ENCODE measurements at regions not wholly inside any gene's neighbourhood (a gene's known extent, or its start where the extent isn't known, plus 50 kb on each side); places are given as distances from the start of the nearest gene placed in this dataset.
"Not testable (repeated sequence)": the region's sequence is repeated elsewhere in the genome, so short reads cannot be mapped to it uniquely, and the experiment has no call there.

DNA sequence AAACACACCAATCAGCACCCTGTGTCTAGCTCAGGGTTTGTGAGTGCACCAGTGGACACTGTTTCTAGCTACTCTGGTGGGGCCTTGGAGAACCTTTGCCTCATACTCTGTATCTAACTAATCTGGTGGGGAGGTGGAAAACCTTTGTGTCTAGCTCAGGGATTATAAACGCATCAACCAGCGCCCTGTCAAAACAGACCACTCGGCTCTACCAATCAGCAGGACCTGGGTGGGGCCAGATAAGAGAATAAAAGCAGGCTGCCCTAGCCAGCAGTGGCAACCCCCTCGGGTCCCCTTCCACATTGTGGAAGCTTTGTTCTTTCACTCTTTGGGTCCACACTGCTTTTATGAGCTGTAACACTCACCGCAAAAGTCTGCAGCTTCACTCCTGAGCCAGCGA, 121.8 kb downstream of the FSCB start:
- DNase-seq, result not testable (repeated sequence)

DNA sequence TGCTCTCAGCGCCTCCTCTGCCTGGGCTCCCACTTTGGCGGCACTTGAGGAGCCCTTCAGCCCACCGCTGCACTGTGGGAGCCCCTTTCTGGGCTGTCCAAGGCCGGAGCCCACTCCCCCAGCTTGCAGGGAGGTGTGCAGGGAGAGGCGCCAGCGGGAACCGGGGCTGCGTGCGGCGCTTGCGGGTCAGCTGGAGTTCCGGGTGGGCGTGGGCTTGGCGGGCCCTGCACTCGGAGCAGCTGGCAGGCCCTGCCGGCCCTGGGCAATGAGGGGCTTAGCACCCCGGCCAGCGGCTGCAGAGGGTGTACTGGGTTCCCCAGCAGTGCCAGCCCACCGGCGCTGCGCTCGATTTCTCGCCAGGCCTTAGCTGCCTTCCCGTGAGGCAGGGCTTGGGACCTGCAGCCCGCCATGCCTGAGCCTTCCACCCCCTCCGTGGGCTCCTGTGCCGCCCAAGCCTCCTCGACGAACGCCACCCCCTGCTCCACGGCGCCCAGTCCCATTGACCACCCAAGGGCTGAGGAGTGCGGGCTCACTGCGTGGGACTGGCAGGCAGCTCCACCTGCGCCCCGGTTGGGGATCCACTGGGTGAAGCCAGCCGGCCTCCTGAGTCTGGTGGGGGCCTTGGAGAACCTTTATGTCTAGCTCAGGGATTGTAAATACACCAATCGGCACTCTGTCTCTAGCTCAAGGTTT, 122.3 kb downstream of the FSCB start:
- DNase-seq, result not testable (repeated sequence)

DNA sequence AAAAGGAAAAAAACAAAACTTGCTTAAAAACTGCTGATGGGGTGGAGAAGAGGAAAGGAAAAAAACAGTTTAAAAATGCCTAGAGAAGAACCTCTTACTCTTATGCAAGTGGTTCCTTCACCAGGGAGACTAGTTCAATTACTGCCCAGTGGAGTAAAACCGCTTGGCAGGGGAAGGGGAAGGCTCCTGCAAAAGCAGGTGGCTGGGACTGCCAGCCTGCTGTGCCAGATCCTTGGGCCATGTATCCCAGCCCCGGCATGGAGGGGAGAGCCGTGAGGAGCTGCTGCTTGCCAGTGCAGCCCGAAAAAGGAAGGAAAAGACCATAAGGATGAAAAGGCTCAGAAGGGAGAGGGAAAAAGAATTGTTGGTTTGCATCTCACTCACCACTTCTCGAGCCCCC, 123.0 kb downstream of the FSCB start:
- DNase-seq, result no peak

DNA sequence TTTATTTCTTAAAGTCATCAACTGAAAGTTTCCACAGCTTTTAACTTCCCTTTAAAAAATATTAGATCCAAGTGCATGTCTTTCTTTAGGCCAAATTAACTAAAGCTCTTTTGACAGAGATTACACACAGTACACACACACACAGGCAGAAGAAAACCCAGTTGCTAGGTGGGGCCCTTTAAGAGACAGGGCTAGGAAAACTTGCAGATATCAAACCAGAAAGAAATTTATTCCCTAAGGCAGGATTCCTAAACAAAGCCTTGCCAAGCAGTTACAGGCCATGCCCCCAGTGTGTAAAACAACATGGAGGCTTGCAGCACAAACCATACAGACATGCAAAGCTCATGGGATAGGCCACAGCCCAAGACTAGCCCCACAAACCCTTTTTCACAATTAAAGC, 123.4 kb downstream of the FSCB start:
- DNase-seq, result no peak

DNA sequence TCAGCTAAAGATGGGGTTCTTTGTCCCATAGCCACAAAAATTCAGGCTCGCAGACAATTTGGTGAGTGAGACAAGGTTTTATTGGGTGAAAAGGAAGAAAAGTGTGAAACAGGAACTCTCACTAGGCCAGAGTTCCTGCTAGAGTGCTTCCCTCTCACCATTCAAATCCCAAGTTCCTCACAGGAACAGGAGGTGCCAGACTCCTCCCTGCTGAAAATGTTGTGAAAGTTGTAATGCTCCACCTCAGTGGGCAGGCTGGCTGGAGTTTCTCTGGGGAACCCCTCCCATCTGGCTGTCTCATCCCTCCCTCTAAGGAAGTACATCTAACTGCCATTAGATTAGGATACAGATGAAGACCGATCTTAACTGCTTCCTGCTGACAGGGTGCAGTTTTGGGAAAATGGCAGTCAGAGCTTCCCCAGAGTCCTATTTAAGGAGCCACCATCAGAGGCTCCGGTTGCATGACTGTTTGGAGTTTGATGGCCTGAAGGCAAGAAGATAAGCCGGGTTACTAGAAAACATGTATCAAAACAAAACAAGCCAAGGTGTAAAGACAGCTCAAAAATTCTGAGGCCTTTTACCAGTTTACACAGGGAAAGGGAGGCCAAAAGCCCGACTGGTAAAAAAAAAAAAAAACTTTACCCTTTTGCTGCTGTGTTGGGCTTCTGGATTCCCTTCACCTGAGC, 127.6 kb downstream of the FSCB start:
- no peak for DNase-seq

DNA sequence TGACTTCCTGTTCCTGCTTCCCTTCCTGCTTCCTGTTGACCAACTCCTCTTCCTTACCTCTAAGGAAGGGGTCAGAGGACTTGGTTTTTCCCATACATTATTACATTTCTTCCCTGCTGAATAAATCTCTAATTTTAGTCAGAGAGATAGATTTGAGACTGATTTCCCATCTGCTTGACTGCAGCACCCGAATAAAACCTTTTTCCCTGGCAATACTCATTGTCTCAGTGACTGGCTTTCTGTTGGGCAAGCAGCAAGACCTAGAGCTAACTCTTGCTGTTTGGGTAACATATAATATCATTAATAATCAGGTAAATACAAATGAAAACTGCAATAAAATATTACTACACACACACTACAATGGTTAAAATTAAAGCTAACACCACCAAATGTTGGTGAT, 132.2 kb downstream of the FSCB start:
- DNase-seq, result no peak

DNA sequence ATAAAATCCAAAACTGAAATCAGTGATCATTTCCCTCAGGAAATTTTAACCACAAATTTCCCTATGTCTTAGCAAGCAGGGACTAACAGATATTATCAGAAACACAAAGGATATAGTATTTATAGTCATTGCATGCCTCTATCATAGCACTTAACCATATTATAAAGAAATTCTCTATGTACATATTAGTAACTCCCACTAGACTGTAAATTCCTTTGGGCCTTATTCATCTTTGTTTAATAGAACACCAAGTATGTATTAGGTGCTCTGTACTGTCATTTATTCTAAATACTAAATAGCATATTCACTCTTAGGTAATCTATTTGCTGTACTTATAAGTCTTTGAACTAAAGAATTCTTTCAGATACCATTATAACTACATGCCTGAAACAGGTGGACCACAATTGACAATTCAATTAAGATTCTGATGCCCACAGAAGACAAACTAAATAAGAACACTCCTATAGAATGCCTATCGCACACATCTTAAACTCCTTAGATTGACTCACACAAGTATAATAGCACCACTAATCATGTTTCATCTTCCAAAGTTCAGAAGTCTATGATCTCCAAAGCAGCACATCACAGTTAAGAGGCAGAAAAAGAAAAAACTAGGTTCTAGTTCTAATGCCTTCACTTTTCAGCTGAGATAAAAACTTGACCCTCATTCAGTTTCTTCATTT, 134.1 kb downstream of the FSCB start:
- DNase-seq, result no peak

DNA sequence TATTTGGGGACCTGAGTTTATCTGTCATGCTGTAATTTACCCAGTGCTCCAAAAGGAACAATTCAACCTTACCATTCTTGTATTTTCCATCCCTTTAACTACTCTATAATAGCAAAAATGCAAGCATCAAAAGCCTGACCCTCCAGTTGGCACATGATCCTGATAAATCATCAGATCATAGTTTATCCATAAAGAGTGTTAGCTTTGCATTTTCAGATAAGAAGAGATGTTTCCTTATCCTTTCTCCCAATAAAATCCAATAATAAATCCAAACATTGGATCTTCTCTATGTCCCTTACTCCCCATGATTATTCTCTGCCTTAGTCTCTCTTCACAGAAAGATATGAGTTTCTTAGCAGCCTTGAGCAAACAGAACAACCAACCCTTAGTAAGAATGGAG, 134.9 kb downstream of the FSCB start:
- no peak for DNase-seq

DNA sequence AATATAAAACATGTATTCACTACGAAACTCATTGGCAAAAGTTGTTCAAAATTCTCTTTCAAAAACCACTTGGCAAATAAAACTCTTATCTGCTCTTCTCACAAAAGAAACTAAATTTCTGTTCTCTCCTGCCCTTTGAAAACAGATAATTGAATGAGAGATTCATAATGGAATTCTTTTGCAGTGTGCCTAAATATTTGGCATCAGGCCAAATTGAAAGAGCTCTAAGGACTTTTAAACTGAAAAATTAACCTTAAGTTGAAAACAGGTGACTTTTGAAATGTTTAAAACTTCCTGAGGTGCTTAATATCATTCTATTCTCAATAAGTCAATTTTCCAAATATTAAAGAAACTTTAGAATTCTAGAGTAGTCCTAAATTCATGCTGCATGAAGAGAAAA, 136.4 kb downstream of the FSCB start:
- no peak for DNase-seq

DNA sequence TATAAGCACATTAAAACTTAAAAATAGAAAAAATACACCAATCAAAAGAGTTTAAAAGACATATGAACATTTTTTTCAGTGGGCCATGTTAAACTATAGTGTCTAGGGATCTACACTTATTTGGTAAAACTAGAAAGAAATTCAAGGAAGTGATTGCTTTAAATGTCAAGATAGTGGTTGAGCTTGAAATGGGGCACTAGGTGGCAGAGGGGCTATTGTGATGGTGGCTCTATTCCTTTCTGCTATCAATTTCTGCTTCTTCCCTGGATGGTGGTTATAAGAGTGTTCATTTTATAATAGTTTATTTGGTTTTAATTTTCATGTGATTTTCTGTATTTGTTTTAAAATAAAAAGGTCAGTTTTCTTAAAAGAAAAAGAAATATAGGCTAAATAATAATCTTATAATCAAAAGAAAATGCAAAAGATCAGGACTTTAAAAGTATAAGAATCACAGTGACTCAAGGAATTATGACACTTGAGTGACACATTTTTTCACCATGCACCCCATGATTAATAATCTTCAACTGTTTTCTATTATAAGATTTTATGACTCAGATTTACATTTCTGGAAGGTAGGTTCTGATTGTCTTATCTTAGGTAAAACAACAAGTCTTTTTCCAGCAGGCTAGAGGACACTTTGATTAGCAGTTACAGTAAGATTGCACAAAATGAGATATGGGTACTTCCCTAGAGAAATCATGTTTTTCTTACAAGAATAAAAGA, 137.5 kb downstream of the FSCB start:
- DNase-seq, result no peak

DNA sequence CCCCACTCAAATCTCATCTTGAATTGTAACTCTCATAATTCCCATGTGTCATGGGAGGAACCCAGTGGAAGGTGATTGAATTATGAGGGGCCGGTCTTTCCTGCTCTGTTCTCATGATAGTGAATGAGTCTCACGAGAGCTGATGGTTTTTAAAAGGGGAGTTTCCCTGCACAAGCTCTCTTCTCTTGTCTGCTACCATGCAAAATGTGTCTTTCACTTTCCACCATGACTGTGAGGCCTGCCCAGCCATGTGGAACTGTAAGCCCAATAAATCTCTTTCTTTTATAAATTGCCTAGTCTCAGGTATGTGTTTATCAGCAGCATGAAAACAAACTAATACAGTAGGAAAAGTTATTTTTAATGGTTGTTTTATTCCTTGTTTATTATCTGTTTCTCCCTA, 146.0 kb downstream of the FSCB start:
- DNase-seq, result no peak

DNA sequence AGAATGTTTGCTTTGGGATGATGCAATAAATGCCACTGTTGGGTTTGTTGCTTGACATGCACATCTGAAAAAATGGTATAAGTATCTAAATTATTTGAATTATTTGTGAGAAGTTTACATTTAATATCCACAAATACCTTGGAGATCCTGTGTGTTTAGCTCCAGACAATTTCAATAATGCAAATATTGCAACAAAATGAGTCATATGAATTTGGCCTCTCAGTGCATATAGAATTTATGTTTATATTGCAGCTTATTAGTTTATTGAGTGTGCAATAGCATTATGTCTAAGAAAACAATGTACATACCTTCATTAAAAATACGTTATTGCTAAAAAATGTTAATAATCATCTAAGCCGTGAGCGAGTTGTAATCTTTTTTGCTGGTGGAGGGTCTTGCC, 153.3 kb downstream of the FSCB start:
- no peak for DNase-seq

DNA sequence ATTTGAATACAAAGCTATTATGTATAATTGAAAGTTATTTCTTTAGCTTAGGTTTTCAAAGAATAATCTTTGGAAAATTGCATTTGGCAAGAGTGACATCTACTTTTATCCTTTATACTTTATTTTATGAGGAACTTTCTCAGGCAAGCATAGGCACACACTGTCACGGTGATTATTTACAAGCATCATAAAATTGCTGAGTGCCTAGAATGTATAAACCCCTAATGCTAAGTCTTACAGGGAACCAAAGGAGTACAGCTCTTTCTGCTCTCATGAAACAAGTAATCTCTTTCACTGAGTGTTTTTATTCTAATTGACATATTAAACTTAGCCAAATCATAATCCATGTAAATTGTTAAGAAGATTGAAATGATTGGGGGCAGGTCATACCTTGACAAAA, 154.9 kb downstream of the FSCB start:
- DNase-seq, result no peak

DNA sequence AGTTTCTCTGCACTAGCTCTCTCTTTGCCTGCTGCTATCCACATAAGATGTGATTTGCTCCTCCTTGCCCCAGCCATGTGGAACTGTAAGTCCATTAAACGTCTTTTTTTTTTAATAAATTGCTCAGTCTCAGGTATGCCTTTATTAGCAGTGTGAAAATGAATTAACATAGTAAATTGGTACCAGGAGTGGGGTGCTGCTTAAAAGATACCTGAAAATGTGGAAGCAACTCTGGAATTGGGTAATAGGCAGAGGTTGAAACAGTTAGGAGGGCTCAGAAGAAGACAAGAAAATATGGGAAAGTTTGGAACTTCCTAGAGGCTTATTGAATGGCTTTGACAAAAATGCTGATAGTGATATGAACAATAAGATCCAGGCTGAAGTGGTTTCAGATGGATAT, 159.8 kb downstream of the FSCB start:
- no peak for DNase-seq

DNA sequence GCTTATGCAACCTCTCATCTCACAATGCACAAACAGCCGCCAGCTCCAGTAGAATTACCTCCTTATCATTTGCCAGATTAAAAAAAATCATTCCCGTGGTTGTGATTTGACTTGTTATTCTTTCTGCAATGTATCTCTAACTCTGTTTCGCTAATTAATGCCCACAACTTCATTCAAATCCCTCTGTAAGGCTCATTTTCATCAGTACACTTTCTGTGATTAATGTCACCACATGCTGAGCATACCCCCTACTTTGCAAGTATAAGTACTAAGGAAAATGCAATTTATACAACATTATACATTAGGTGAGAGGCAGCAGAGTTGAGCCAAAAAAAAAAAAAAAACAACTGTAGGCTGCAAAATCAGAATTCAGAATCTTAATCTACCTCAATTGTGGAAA, 166.0 kb downstream of the FSCB start:
- DNase-seq, result no peak

DNA sequence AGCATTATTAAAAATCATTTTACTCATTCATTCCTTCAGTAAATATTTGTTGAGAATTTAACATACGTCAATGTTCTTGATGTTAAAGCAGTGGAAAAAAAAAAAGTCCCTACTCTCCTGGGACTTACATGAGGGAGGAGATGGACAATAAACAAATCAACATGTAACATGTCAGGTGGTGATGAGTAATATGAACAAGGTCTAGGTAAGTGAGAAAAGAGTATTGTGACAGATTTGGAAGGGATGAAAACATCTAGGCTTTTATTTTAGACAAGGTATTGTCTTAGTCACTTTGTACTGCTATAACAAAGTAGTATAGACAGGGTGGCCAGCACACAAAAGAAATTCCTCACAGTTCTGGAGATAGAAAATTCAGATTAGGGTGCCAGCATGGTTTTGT, 167.2 kb downstream of the FSCB start:
- DNase-seq, result no peak

DNA sequence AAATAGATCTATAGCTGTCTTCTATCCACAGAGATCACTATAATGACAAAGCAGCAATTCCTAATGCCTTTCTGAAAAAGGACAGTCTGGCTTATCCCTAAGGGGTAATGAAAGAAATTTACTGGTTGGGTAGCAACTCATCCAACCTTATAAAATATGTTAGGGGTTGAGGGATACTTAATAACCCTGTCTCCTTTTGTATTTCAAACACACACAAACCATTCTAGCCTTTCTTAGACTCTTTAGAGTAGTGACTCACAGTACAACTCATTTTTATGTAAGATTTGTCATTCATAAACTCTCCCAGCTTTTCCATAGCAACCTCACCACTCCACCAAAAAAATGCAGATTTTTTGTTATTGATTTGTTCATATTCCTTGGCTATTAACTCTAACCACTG, 167.9 kb downstream of the FSCB start:
- DNase-seq, result no peak

DNA sequence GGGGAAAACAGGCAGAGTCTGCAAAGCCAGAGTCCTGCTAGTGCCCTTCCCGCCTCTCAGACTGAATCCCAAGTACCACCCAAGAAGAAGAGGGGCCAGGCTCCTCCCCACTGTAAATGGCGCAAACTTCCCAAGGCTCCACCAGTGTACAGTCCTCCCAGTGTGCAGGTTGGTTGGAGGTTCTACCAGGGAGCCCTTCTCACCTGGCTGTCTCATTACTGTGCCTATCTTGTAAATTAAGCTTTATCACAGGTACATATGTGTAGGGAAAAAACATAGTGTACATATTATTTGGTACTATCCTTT, 189.7 kb downstream of the FSCB start:
- DNase-seq, result no peak

DNA sequence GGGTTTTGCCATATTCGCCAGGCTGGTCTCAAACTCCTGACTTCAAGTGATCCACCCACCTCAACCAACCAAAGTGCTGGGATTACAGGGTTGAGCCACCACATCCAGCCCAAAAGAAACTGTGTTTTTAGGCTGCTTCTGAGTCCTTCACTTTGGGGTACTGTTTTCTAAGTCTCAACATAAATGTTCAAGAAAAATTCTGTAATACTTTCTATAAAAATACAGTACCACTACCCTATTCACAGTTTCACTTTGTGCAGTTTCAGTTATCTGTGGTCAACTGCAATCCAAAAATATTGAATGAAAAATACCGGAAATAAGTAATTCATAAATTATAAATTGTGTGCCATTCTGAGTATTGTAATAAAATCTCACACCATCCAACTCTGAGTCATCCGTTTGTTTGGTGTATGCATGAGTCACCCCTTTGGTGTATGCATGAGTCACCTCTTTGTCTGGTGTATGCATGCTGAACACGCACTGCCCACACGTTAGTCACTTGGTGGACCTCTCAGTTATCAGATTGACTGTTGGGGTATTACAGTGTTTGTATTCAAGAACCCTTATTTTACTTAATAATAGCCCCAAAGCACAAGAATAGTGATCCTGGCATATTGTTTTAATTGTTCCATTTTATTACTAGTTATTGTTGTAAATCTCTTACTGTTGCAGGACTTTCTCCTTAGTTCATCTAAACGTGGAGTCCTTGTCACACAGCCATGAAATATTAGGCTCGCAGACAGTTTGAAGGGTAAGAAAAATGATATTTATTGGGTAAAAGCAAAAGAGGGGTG, 190.2 kb downstream of the FSCB start:
- peak; percentile 72 for DNase-seq

DNA sequence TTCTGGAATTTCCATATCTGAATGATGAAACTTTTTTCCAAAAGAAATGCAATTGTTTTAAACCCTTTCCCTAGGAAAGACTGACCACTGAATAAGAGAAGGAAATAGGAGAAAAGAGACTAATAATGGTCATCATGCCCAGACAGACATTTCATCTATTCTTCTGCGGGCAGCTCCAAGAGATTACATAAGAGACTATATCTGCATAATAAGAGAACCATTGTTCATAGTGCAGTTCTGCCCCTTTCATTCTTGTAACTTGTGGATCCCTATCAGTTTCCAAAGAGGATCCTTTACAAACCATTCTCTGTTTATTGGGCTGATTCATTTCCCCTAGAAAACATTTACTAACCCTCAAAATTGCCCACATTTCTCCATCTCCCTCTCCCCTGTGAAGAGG, 197.8 kb downstream of the FSCB start:
- DNase-seq, result no peak

DNA sequence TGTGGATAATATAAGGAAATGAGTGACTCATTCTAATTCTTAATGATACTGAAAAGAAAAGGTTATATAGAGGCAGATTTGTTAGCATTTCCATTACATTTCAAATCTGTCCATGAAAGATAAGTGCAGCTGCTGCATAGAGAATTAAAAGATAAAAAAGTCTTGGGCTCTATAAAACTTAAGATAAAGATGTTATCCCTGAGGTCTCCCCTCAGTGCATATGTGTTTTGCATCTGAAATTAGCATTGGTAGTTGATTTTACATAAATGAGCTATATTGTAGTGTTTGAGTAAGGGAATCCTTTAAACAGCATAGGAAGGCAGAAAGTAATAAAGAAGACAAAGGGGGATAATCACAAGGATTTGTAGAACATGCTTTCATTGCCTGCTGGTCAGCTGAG, 206.2 kb downstream of the FSCB start:
- DNase-seq, result no peak

DNA sequence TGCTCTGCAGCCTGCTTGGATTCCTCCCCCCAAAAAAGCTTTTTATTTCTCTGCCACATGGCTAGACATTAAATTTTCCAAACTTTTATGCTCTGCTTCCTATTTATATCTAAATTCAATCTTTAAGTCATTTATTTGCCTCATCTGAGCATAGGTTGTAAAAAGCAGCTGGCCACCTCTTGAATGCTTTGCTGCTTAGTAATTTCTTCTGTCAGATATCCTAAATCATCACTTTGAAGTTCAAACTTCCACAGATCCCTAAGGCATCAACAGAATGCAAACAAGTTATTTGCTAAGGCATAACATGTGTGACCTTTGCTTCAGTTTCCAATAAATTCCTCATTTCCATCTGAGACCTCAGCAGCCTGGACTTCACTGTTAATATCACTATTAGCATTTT, 209.6 kb downstream of the FSCB start:
- no peak for DNase-seq

DNA sequence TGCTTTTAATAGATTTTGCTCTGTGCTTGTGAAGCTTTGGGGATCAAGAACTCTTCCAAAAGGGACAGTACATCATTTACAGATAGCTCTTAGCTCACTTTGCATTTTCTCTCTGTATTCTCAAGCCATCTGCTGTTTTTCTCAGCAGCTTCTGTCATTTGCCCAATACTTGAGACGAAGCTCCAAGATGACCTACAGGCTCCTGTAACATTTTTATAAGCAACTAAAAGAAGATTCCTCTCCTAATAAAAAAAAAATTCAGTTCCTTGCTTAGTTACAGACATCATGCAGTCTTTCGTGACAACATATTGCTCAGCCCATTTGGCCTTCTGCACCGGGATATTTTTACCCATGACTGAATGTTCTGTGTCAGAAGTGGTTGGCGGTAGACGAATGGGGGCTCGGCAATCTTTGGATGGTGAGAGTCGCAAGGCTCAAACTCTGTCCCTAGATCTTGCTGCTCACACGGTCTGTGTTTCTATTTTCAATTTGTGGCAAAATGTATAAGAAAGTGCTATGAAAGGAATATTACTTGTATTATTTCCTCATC, 215.6 kb downstream of the FSCB start:
- DNase-seq, result no peak

Measured in activated CD4-positive, alpha-beta T cell treated with anti-CD3 and anti-CD28 coated beads, Interleukin-2, Interleukin-6, amounts not matched to agents 100 ng/mL and 50 ng/mL, durations not matched to agents 16 hours and 8 hours (primary cell).